Dermis microvascular lymphatic vessel endothelial cell (primary cell): ENCODE measurements at regions not wholly inside any gene's neighbourhood (a gene's known extent, or its start where the extent isn't known, plus 50 kb on each side); places are given as distances from the start of the nearest gene placed in this dataset.

Experiments
- DNase-seq, 2 donors: peaks; one replicate each; pipeline versions ENCODE4 v3.0.0 to v3.0.0-alpha.2; 2010; ENCODE audit warnings: low read depth in 2 of 2

GRCh38 chr3:5270666-5271371 is 83.3 kb downstream of the EDEM1 start:
- no peak for DNase-seq

DNA sequence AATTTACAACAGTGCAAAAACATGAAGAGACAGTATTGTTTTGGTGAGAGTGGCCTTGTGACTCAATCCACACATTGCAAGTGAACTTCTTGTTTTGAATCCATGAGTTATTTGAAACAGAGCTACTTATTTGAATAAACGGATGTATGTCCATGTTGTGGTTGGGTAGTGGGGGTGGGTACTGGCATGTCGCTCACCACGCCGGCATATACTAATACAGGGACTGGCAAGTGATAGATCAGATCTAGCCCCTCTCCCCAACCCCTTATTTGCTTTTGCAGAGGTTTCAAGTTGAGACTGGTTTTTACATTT is 83.8 kb downstream of the EDEM1 start:
- DNase-seq: no peak

DNA sequence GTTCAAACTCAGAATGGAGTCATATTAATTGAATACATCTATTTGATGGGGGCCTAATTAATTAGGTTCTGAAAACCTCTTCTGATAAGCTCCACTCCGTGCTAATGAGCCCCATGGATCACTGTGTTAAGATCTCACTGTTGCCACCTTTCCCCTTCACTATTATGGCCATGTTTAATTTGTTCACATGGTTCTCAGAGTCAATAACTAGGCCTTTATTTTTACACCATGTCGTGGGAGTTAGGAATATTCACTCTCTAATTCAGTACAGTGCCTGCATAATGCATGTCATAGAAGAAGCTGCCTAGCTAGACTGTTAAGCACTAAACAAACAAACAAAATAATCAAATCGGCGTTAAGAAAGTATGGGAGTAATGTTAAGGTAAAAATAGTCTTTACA is 84.9 kb downstream of the EDEM1 start:
- DNase-seq: no peak

GRCh38 chr3:5274091-5274490 is 86.6 kb downstream of the EDEM1 start:
- DNase-seq: no peak

DNA sequence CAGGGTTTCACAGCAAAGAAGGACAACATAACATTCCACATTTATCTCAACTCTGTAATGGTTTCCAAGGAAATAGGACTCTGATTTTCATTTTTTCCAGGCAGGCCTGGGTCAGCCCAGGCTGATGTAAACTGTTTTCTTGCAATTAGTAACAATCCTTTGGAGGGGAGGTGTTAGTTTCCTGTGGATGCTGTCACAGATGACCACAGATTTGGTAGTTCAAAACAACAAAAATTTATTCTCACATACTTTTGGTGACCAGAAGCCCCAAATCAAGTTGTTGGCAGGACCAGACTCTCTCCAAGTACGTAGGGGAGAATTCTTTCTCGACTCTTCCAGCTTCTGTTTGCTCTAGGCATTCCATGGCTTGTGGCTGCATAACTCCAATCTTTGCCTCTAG is 88.0 kb downstream of the EDEM1 start:
- DNase-seq: no peak

- no peak for DNase-seq
These were observed 89.4 kb downstream of the EDEM1 start for GRCh38 chr3:5276934-5277333.

DNA sequence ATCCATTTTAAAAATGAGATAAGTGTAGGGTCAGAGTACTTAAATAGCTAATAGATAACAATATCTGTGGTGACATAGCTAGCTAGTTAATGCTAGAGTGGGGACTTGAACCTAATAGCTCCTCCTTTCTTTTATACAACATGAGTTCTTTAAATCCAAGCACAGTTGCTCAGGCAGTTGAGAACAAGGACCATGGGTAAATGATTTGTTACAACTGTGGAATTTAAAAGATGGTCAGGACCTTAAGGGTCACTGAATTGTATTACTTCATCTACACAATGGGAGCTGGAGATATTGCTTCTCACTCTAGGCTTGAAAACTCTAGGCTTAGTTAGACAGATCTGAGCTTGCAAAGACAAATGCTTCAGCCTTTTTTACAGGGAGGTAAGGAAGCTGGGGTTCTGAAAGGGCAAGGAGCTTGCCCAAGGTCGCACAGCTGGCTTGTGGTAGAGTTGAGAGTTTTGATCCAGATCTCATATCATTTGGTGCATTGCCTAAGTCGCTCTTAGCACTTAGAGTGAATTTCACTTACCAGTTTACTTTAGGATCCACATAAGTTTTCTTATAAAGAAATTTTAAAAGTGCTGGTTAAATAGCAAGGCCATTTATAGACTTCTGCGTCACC is 90.2 kb downstream of the EDEM1 start:
- DNase-seq: no peak

DNA sequence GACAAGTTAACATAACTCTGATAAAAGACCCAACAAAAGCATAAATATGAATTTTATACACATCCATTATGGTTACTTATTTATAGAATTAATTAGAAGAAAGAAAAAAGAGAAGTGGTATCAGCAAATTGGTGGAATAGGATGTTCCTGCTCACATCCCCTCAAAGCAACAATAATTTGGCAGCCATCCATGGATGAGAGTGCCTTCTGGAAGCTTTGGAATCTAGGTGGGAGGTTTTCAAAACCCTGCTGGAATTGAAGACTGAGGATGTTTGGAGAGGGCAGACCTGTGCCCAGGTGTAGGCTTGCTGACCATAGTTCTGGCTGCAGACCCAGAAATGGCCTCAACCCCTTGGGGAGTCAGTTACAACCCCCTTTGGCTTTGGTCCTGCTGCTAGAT is 91.2 kb downstream of the EDEM1 start:
- no peak for DNase-seq

GRCh38 chr3:5282703-5283102 is 95.2 kb downstream of the EDEM1 start:
- no peak for DNase-seq

- no peak for DNase-seq
These were observed 97.9 kb downstream of the EDEM1 start for GRCh38 chr3:5285439-5285838.

DNA sequence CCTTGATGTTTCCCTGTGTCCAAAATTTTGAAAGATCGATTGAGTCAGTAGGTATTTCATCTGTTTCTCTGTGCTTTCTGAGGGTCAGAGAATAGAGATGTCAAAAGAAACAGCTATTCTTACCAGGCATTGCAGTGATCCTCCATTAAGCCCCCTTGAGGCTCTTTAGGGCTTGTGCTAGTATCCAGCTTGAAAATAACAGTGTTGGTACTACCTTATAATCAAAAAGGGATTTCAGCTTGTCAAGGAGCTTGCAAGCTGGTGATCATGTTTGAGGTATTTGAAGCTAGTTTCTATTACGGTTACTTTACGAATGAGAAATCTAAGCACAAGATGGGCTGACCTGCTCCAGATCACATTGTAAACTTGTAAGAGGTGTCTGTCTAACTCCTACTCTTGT is 103.4 kb downstream of the EDEM1 start:
- no peak for DNase-seq

DNA sequence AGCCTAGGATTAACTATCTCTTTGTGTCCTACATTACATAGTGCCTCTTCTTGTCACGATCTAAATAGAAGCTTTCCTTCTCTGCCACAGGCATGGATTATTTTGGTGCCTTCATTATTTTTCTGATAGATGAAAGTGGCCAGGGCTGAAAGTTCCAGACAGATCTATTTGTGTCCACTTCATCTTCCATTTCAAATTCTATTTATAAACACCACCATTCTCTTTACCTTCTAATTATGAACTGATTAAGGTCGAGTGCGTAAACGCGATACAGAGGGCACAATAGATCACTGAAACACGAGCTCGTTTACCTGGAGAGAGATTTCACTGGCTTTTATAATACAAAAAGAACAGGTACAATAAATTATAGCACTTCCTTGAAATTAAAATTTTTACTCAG is 105.0 kb downstream of the EDEM1 start:
- no peak for DNase-seq

GRCh38 chr3:5293207-5293606 is 105.7 kb downstream of the EDEM1 start:
- DNase-seq: no peak

DNA sequence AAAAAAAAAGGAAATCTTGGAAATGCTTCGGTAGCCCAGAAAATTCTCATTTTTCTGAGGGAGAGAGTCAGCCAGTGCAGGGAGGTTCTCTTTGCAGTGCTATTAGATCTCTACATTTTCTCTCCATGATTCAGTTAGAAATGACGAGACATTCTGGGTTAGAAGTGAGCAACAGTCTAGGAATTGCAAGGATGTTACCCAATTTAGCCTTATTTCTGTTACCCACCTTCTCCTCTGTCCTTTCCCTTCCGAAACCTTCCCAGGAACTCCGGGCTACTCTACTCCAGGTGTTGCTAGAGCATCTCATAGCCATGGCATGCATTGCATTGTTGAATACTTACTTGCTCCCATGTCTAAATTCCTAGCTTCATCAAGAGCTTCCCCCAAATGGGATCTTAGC is 106.8 kb downstream of the EDEM1 start:
- DNase-seq: no peak

DNA sequence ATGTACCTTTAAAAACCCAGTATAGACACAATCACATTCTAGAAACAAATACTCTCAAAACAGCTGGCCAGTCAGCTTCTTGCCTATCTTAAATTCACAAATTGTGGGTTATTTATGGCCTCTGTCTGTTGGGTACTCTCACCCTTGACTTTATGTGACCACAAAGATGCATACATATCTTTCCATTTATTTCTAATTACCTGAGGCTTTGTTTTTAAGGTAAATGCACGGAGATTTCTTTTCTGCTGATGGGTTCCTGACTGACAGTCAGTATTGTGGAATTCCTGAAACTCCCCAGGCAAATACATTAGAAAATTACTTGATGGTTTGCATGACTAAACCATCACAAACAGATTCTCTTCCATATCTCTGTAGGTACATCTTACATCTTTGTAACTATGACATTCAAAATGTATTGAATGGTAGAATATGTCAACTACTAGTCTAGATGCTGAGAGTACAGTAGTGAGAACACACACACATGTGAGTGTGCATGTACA is 107.7 kb downstream of the EDEM1 start:
- no peak for DNase-seq

DNA sequence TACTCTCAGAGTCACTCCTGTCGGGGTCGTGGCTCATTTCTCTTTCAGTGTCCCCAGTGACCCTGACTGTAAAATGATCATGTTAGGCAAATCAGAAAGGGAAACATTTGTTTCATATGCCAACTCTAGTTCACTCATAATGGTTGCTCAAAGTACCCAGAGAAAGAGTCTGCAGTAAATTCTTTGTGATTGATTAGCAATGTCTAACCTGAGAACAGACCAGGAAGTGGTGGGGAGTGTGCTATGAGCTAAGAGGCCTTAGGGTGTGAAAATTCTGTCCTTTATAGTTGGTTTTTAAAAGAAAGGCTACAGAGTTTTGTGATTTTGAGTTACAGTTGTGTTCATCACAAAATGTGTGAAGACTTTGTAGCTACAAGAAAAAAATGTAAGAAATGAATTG is 108.9 kb downstream of the EDEM1 start:
- no peak for DNase-seq

DNA sequence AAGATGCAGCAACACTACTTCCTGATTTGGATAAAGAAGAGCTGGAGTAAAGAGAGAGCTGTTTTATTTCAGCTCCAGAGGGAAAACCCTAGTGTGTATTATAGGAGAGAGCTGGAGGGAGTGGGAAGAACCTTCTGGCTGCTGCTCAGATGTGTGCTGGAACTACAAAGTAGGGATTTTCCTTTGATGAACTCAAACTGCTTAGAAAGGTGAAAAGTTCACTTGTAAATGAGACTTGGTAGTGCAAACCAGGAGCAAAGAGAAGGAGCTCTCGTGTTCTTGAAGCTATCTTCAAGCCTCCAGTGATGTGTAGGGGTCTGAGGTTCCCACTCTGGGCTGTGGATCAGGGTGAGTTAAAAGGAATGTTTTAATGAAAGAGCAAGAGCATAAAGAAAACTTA is 110.4 kb downstream of the EDEM1 start:
- no peak for DNase-seq

GRCh38 chr3:5298453-5298852 is 110.9 kb downstream of the EDEM1 start:
- no peak for DNase-seq

DNA sequence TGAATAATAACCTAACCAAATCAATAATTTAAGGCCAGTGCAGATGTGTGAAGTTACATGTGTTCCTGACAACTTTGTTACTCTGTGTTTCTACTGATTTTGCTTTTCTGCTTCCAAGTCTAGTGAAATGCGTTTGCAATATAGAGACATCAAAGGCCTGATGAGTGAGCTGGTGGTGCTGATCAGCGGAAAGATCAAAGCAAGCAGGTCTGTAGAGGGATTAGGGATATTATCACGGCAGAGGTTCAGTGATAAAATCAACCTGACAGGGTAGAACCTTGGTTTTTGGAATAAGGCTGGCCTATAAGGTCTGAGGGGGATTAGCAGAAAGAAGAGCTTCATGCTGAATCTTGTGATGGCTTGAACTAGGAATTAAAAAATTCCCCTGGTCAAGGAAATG is 111.7 kb downstream of the EDEM1 start:
- DNase-seq: no peak

- DNase-seq: no peak
These were observed 113.1 kb downstream of the EDEM1 start for GRCh38 chr3:5300638-5301037.

GRCh38 chr3:5301651-5302297 is 114.3 kb downstream of the EDEM1 start:
- DNase-seq: no peak

GRCh38 chr3:5302661-5303060 is 115.2 kb downstream of the EDEM1 start:
- no peak for DNase-seq

DNA sequence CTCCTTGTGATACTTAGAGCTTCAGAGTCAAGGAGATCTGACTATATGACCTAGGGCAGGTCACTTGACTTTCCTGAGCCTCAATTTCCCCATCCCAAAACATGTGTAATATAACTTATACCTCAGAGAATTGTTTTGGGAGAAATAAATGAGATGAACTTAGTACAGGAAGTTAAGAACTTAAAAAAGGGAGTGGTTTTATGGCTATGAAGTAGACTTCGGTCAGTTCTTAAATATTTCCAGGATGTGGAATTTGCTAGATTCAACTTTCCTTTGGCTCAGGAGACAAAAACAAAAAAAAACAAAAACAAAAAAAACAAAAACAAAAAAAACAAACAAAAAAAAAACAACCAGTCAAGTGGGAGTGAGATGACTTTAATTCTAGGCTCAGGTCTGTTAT is 116.7 kb downstream of the EDEM1 start:
- no peak for DNase-seq
